Activated naive CD8-positive, alpha-beta T cell (primary cell): ENCODE measurements at regions not wholly inside any gene's neighbourhood (a gene's known extent, or its start where the extent isn't known, plus 50 kb on each side); places are given as distances from the start of the nearest gene placed in this dataset.
"Not testable (repeated sequence)": the region's sequence is repeated elsewhere in the genome, so short reads cannot be mapped to it uniquely, and the experiment has no call there.

Source experiments
- H3K27ac Mint-ChIP-seq: one replicate; pipeline ENCODE4 v1.8.0; 2021; ENCODE audit warnings: mixed read lengths
- H3K27me3 Mint-ChIP-seq: one replicate; pipeline ENCODE4 v1.8.0; 2021; ENCODE audit warnings: mixed read lengths
- H3K36me3 Mint-ChIP-seq: one replicate; pipeline ENCODE4 v1.8.0; 2021; ENCODE audit warnings: mixed read lengths
- H3K4me1 Mint-ChIP-seq: one replicate; pipeline ENCODE4 v1.8.0; 2021; ENCODE audit warnings: low read depth, mixed read lengths
- H3K4me3 Mint-ChIP-seq: one replicate; pipeline ENCODE4 v1.8.0; 2021; ENCODE audit warnings: mild to moderate bottlenecking, mixed read lengths
- H3K9me3 Mint-ChIP-seq: one replicate; pipeline ENCODE4 v1.8.0; 2021; ENCODE audit warnings: low read depth, mixed read lengths

GRCh38 chr2:184419744-184420143 is 178.6 kb upstream of the ZNF804A start:
- Mint-ChIP-seq H3K4me1 (no peaks in the 10 kb centered on the region), H3K4me3 (no peak overlapping the region), H3K36me3 (no peaks in the 10 kb centered on the region), H3K9me3 (peaks cover 4% of the 10 kb centered on the region), H3K27me3 (no peaks in the 10 kb centered on the region), H3K27ac (no peak overlapping the region)

GRCh38 chr2:184421456-184421855 is 176.9 kb upstream of the ZNF804A start:
- H3K27me3 Mint-ChIP-seq, H3K27ac Mint-ChIP-seq, H3K9me3 Mint-ChIP-seq, H3K4me3 Mint-ChIP-seq, H3K4me1 Mint-ChIP-seq, H3K36me3 Mint-ChIP-seq: not testable (repeated sequence)

- Mint-ChIP-seq H3K36me3 (no peaks in the 10 kb centered on the region), H3K27ac (no peak overlapping the region), H3K27me3 (no peaks in the 10 kb centered on the region), H3K4me1 (no peaks in the 10 kb centered on the region), H3K4me3 (no peak overlapping the region), H3K9me3 (no peaks in the 10 kb centered on the region)
Measured at GRCh38 chr2:184425083-184425482, 173.2 kb upstream of the ZNF804A start.

- no peaks in the 10 kb centered on the region for H3K4me1 Mint-ChIP-seq
- no peaks in the 10 kb centered on the region for H3K36me3 Mint-ChIP-seq
- no peak overlapping the region for H3K4me3 Mint-ChIP-seq
- H3K27me3 Mint-ChIP-seq = no peaks in the 10 kb centered on the region
- peaks cover 7% of the 10 kb centered on the region for H3K9me3 Mint-ChIP-seq
- H3K27ac Mint-ChIP-seq = no peak overlapping the region
Measured at GRCh38 chr2:184444217-184444616, 154.1 kb upstream of the ZNF804A start.

- Mint-ChIP-seq H3K27me3 (no peaks in the 10 kb centered on the region), H3K4me3 (no peak overlapping the region), H3K9me3 (peaks cover 7% of the 10 kb centered on the region), H3K27ac (no peak overlapping the region), H3K36me3 (no peaks in the 10 kb centered on the region), H3K4me1 (no peaks in the 10 kb centered on the region)
Measured at GRCh38 chr2:184444623-184445223, 153.6 kb upstream of the ZNF804A start.

GRCh38 chr2:184449760-184450159 is 148.6 kb upstream of the ZNF804A start:
- Mint-ChIP-seq H3K36me3 (no peaks in the 10 kb centered on the region), H3K27ac (no peak overlapping the region), H3K4me3 (no peak overlapping the region), H3K4me1 (no peaks in the 10 kb centered on the region), H3K27me3 (no peaks in the 10 kb centered on the region), H3K9me3 (peaks cover 7% of the 10 kb centered on the region)

GRCh38 chr2:184452907-184453306 is 145.4 kb upstream of the ZNF804A start:
- Mint-ChIP-seq H3K4me1 (no peaks in the 10 kb centered on the region), H3K27ac (no peak overlapping the region), H3K4me3 (no peak overlapping the region), H3K36me3 (no peaks in the 10 kb centered on the region), H3K9me3 (peaks cover 3% of the 10 kb centered on the region), H3K27me3 (no peaks in the 10 kb centered on the region)

- H3K27ac Mint-ChIP-seq = no peak overlapping the region
- no peaks in the 10 kb centered on the region for H3K36me3 Mint-ChIP-seq
- H3K9me3 Mint-ChIP-seq = peaks cover 3% of the 10 kb centered on the region
- H3K4me3 Mint-ChIP-seq = no peak overlapping the region
- no peaks in the 10 kb centered on the region for H3K27me3 Mint-ChIP-seq
- no peaks in the 10 kb centered on the region for H3K4me1 Mint-ChIP-seq
Measured at GRCh38 chr2:184455624-184456023, 142.7 kb upstream of the ZNF804A start.

GRCh38 chr2:184456693-184457092 is 141.6 kb upstream of the ZNF804A start:
- H3K4me1 Mint-ChIP-seq, H3K9me3 Mint-ChIP-seq, H3K4me3 Mint-ChIP-seq, H3K36me3 Mint-ChIP-seq, H3K27me3 Mint-ChIP-seq, H3K27ac Mint-ChIP-seq: not testable (repeated sequence)

GRCh38 chr2:184463102-184463865 is 135.0 kb upstream of the ZNF804A start:
- no peak overlapping the region for H3K27ac Mint-ChIP-seq
- no peaks in the 10 kb centered on the region for H3K4me1 Mint-ChIP-seq
- H3K36me3 Mint-ChIP-seq = no peaks in the 10 kb centered on the region
- no peaks in the 10 kb centered on the region for H3K27me3 Mint-ChIP-seq
- peaks cover 4% of the 10 kb centered on the region for H3K9me3 Mint-ChIP-seq
- no peak overlapping the region for H3K4me3 Mint-ChIP-seq

GRCh38 chr2:184463866-184464248 is 134.5 kb upstream of the ZNF804A start:
- no peak overlapping the region for H3K4me3 Mint-ChIP-seq
- H3K9me3 Mint-ChIP-seq = peaks cover 4% of the 10 kb centered on the region
- no peak overlapping the region for H3K27ac Mint-ChIP-seq
- no peaks in the 10 kb centered on the region for H3K4me1 Mint-ChIP-seq
- H3K36me3 Mint-ChIP-seq = no peaks in the 10 kb centered on the region
- no peaks in the 10 kb centered on the region for H3K27me3 Mint-ChIP-seq

- H3K27ac Mint-ChIP-seq = no peak overlapping the region
- no peaks in the 10 kb centered on the region for H3K36me3 Mint-ChIP-seq
- H3K4me1 Mint-ChIP-seq = no peaks in the 10 kb centered on the region
- no peaks in the 10 kb centered on the region for H3K27me3 Mint-ChIP-seq
- no peak overlapping the region for H3K4me3 Mint-ChIP-seq
- no peaks in the 10 kb centered on the region for H3K9me3 Mint-ChIP-seq
Measured at GRCh38 chr2:184468826-184469225, 129.5 kb upstream of the ZNF804A start.

GRCh38 chr2:184472481-184472880 is 125.8 kb upstream of the ZNF804A start:
- Mint-ChIP-seq H3K4me3 (no peak overlapping the region), H3K27ac (no peak overlapping the region), H3K4me1 (no peaks in the 10 kb centered on the region), H3K36me3 (no peaks in the 10 kb centered on the region), H3K27me3 (no peaks in the 10 kb centered on the region), H3K9me3 (no peaks in the 10 kb centered on the region)

GRCh38 chr2:184481865-184482264 is 116.5 kb upstream of the ZNF804A start:
- H3K4me1 Mint-ChIP-seq = no peaks in the 10 kb centered on the region
- H3K4me3 Mint-ChIP-seq = no peak overlapping the region
- no peaks in the 10 kb centered on the region for H3K27me3 Mint-ChIP-seq
- H3K9me3 Mint-ChIP-seq = no peaks in the 10 kb centered on the region
- no peak overlapping the region for H3K27ac Mint-ChIP-seq
- H3K36me3 Mint-ChIP-seq = no peaks in the 10 kb centered on the region

- Mint-ChIP-seq H3K4me3 (no peak overlapping the region), H3K27me3 (no peaks in the 10 kb centered on the region), H3K36me3 (no peaks in the 10 kb centered on the region), H3K9me3 (no peaks in the 10 kb centered on the region), H3K27ac (no peak overlapping the region), H3K4me1 (no peaks in the 10 kb centered on the region)
Measured at GRCh38 chr2:184498936-184499335, 99.4 kb upstream of the ZNF804A start.

GRCh38 chr2:184504252-184504651 is 94.1 kb upstream of the ZNF804A start:
- no peak overlapping the region for H3K4me3 Mint-ChIP-seq
- H3K4me1 Mint-ChIP-seq = no peaks in the 10 kb centered on the region
- H3K36me3 Mint-ChIP-seq = no peaks in the 10 kb centered on the region
- no peaks in the 10 kb centered on the region for H3K27me3 Mint-ChIP-seq
- no peaks in the 10 kb centered on the region for H3K9me3 Mint-ChIP-seq
- no peak overlapping the region for H3K27ac Mint-ChIP-seq
